PC-9 (cell line): ENCODE measurements at regions not wholly inside any gene's neighbourhood (a gene's known extent, or its start where the extent isn't known, plus 50 kb on each side); places are given as distances from the start of the nearest gene placed in this dataset.

Source experiments
- BruUV-seq: library from RNA; stranded (reverse); fragments of 400-500 nt; replicated peaks from 2 replicates; lab custom pipeline; 2021; lab: Mats Ljungman, UMichigan
- CTCF ChIA-PET: fragments of 300-600 bp; sonication (Branson Sonifier 250); formaldehyde crosslinking; loops from one replicate; lab custom pipeline; 2022; ENCODE audit warnings: antibody characterized with exemption; lab: Charles Lee
- POLR2A ChIA-PET: fragments of 300-600 bp; sonication (Branson Sonifier 250); formaldehyde crosslinking; loops from one replicate; lab custom pipeline; 2022; ENCODE audit warnings: antibody characterized with exemption; ENCODE audit not compliant: unreplicated experiment; lab: Charles Lee
- DNase-seq, 2 experiments: peaks; one replicate each; pipeline versions ENCODE4 v3.0.0 to v3.0.0-alpha.2; 2015 to 2022; ENCODE audit warnings: mixed read lengths in 1 of 2
- H2AFZ ChIP-seq: fragments of 200-600 bp; sonication (generic); 2 replicates; pipeline ENCODE4 v1.8.1; 2017; ENCODE audit warnings: antibody characterized with exemption
- H3F3A ChIP-seq: fragments of 200-600 bp; sonication (generic); 2 replicates; pipeline ENCODE4 v1.8.1; 2017; ENCODE audit warnings: antibody characterized with exemption, mild to moderate bottlenecking, low read depth; ENCODE audit not compliant: insufficient read depth
- H3K27ac ChIP-seq: fragments of 200-600 bp; sonication (generic); 2 replicates; pipeline ENCODE4 v1.6.1; 2016; ENCODE audit warnings: mixed run types
- H3K27me3 ChIP-seq: fragments of 200-600 bp; sonication (generic); 2 replicates; pipeline ENCODE4 v1.6.1; 2016; ENCODE audit warnings: low read depth, mixed run types; ENCODE audit not compliant: insufficient read depth
- H3K36me3 ChIP-seq: fragments of 200-600 bp; sonication (generic); 2 replicates; pipeline ENCODE4 v1.6.1; 2016; ENCODE audit warnings: low read depth, mixed run types
- H3K4me1 ChIP-seq: fragments of 200-600 bp; sonication (generic); replicated peaks from 2 replicates; pipeline ENCODE4 v1.6.1; 2016; ENCODE audit warnings: mixed run types; ENCODE audit not compliant: insufficient read depth
- H3K4me2 ChIP-seq: fragments of 200-600 bp; sonication (generic); 2 replicates; pipeline ENCODE4 v1.6.1; 2017; ENCODE audit warnings: mixed run types
- H3K4me3 ChIP-seq: fragments of 200-600 bp; sonication (generic); 2 replicates; pipeline ENCODE4 v1.6.1; 2016; ENCODE audit warnings: mixed run types
- H3K79me2 ChIP-seq: fragments of 200-600 bp; sonication (generic); 2 replicates; pipeline ENCODE4 v1.6.1; 2017; ENCODE audit warnings: low read depth, mixed run types
- H3K9me2 ChIP-seq: fragments of 200-600 bp; sonication (generic); 2 replicates; pipeline ENCODE4 v1.8.1; 2017; ENCODE audit warnings: mild to moderate bottlenecking; ENCODE audit not compliant: insufficient read depth
- H3K9me3 ChIP-seq: fragments of 200-600 bp; sonication (generic); 2 replicates; pipeline ENCODE4 v1.8.1; 2016; ENCODE audit warnings: low read depth; ENCODE audit not compliant: insufficient read depth
- H4K20me1 ChIP-seq: fragments of 200-600 bp; sonication (generic); 2 replicates; pipeline ENCODE4 v1.8.1; 2017; ENCODE audit not compliant: insufficient read depth
- CTCF ChIP-seq: fragments of 200-600 bp; sonication (generic); conservative IDR thresholded peaks from 2 replicates; pipeline ENCODE4 v1.6.1; 2017; ENCODE audit warnings: mixed run types, antibody characterized with exemption, mild to moderate bottlenecking, moderate library complexity
- EZH2 ChIP-seq: fragments of 200-600 bp; sonication (generic); IDR thresholded peaks from 2 replicates; pipeline ENCODE4 v1.8.0; 2017; ENCODE audit warnings: antibody characterized with exemption, low read depth
- intact Hi-C: fragments of 100-400 bp; cut with micrococcal nuclease; formaldehyde crosslinking; loops from one replicate; pipeline ENCODE4 v1.10.0; 2022; ENCODE audit not compliant: unreplicated experiment

GRCh38 chr1:4517186-4517954, 137.0 kb upstream of the AJAP1 start:
- no peaks in the 10 kb centered on the region for H3K9me3 ChIP-seq
- H3K79me2 ChIP-seq = no peaks in the 10 kb centered on the region
- ChIA-PET CTCF (no interaction called here), POLR2A (no interaction called here)
- no peak overlapping the region for H3K4me2 ChIP-seq
- H3K27ac ChIP-seq = no peak overlapping the region
- TF ChIP-seq CTCF (no peak), EZH2 (no peak)
- BruUV-seq = no TSS peak
- no peaks in the 10 kb centered on the region for H3K4me1 ChIP-seq
- no peaks in the 10 kb centered on the region for H3F3A ChIP-seq
- H3K36me3 ChIP-seq = no peaks in the 10 kb centered on the region
- intact Hi-C loops = no loop called here
- H3K27me3 ChIP-seq = peaks cover 13% of the 10 kb centered on the region
- no peak overlapping the region for H3K4me3 ChIP-seq
- no peak overlapping the region for H2AFZ ChIP-seq
- no peaks in the 10 kb centered on the region for H4K20me1 ChIP-seq
- no peak for DNase-seq
- no peaks in the 10 kb centered on the region for H3K9me2 ChIP-seq

- Histone ChIP-seq H3K27ac (no peak overlapping the region), H4K20me1 (no peaks in the 10 kb centered on the region), H3K36me3 (no peaks in the 10 kb centered on the region), H3K27me3 (peaks cover 13% of the 10 kb centered on the region), H3K4me1 (no peaks in the 10 kb centered on the region), H3K9me2 (no peaks in the 10 kb centered on the region), H3K9me3 (no peaks in the 10 kb centered on the region), H3K79me2 (no peaks in the 10 kb centered on the region), H3F3A (no peaks in the 10 kb centered on the region), H3K4me2 (no peak overlapping the region), H3K4me3 (no peak overlapping the region), H2AFZ (no peak overlapping the region)
- no peak for TF ChIP-seq CTCF
- TF ChIP-seq EZH2 = no peak
- POLR2A ChIA-PET = no interaction called here
- CTCF ChIA-PET = no interaction called here
- BruUV-seq = no TSS peak
- no peak for DNase-seq
- intact Hi-C loops = no loop called here
Observed at GRCh38 chr1:4518621-4519020, 135.8 kb upstream of the AJAP1 start.

- intact Hi-C loops = no loop called here
- TF ChIP-seq EZH2 (no peak), CTCF (no peak)
- Histone ChIP-seq H2AFZ (no peak overlapping the region), H3F3A (no peaks in the 10 kb centered on the region), H3K79me2 (no peaks in the 10 kb centered on the region), H3K27me3 (peaks cover 13% of the 10 kb centered on the region), H3K4me3 (no peak overlapping the region), H3K36me3 (no peaks in the 10 kb centered on the region), H3K4me2 (no peak overlapping the region), H3K9me2 (no peaks in the 10 kb centered on the region), H3K9me3 (no peaks in the 10 kb centered on the region), H3K27ac (no peak overlapping the region), H3K4me1 (no peaks in the 10 kb centered on the region), H4K20me1 (no peaks in the 10 kb centered on the region)
- CTCF ChIA-PET = no interaction called here
- no TSS peak for BruUV-seq
- DNase-seq = no peak
- POLR2A ChIA-PET = no interaction called here
Observed at GRCh38 chr1:4519954-4520353, 134.5 kb upstream of the AJAP1 start.
